B cell (primary cell): ENCODE measurements at regions not wholly inside any gene's neighbourhood (a gene's known extent, or its start where the extent isn't known, plus 50 kb on each side); places are given as distances from the start of the nearest gene placed in this dataset.

Experiments used
- ATAC-seq: fragments of 200-7000 bp; cut with Tn5 transposase; one replicate; pipeline ENCODE4 v1.10.0; 2021; ENCODE audit warnings: low read depth, mild to moderate bottlenecking, moderate number of reproducible peaks, moderate library complexity
- CTCF ChIA-PET: fragments of 350-600 bp; sonication (Branson Sonifier 250); formaldehyde crosslinking; loops from one replicate; lab custom pipeline; 2021; ENCODE audit warnings: antibody characterized with exemption, inconsistent platforms; lab: Charles Lee
- POLR2A ChIA-PET: fragments of 350-600 bp; sonication (Branson Sonifier 250); formaldehyde crosslinking; loops from one replicate; lab custom pipeline; 2021; ENCODE audit warnings: antibody characterized with exemption; lab: Charles Lee
- DNase-seq: peaks from one replicate; pipeline ENCODE4 v3.0.0; 2013
- H2AFZ ChIP-seq: 2 replicates; pipeline ENCODE4 v1.6.1; 2012; ENCODE audit warnings: mild to moderate bottlenecking, low read depth, low read length; ENCODE audit not compliant: insufficient read depth, poor library complexity, severe bottlenecking
- H3K27ac ChIP-seq, 2 donors: 1 replicate in 1 of 2; 2 replicates in 1 of 2; pipeline ENCODE4 v1.5.1; 2012 to 2013; ENCODE audit warnings: low read length in 2 of 2, mild to moderate bottlenecking in 2 of 2, moderate library complexity in 1 of 2
- H3K27me3 ChIP-seq, 4 experiments: fragments of 200-600 bp in 1 of 4; sonication (generic) in 1 of 4; replicated peaks in 1 of 4; 1 replicate in 2 of 4; 2 replicates in 2 of 4; pipeline versions ENCODE4 v1.6.1 to v1.7.0; 2013 to 2016; ENCODE audit warnings: low read length in 3 of 4, mild to moderate bottlenecking in 2 of 4, mixed read lengths in 1 of 4, moderate library complexity in 1 of 4; ENCODE audit not compliant: insufficient read depth in 4 of 4, control insufficient read depth in 3 of 4; ENCODE audit errors: control extremely low read depth in 1 of 4
- H3K36me3 ChIP-seq, 2 experiments: replicated peaks in 1 of 2; 1 replicate in 1 of 2; 2 replicates in 1 of 2; pipeline versions ENCODE4 v1.6.1 to v1.7.1; 2013; ENCODE audit warnings: low read length in 1 of 2; ENCODE audit not compliant: insufficient read depth in 2 of 2, control insufficient read depth in 1 of 2; ENCODE audit errors: control extremely low read depth in 1 of 2, extremely low read depth in 1 of 2
- H3K4me1 ChIP-seq, 2 donors: fragments of 200-600 bp in 1 of 2; sonication (generic) in 1 of 2; 1 replicate in 1 of 2; 2 replicates in 1 of 2; pipeline versions ENCODE4 v1.5.1 to v1.6.1; 2013 to 2017; ENCODE audit warnings: low read length in 2 of 2; ENCODE audit not compliant: control insufficient read depth in 2 of 2, insufficient read depth in 2 of 2
- H3K4me2 ChIP-seq: replicated peaks from 2 replicates; pipeline ENCODE3; 2012; ENCODE audit warnings: mild to moderate bottlenecking, low read depth, low read length; ENCODE audit not compliant: poor library complexity, severe bottlenecking
- H3K4me3 ChIP-seq, 5 experiments: fragments of 200-600 bp in 1 of 5; sonication (generic) in 1 of 5; 1 replicate in 3 of 5; 2 replicates in 2 of 5; pipeline versions ENCODE4 v1.5.1 to v1.7.0; 2011 to 2016; ENCODE audit warnings: low read length in 4 of 5, mild to moderate bottlenecking in 4 of 5, low read depth in 2 of 5, control low read depth in 1 of 5, moderate library complexity in 1 of 5; ENCODE audit not compliant: insufficient read depth in 1 of 5; ENCODE audit errors: control extremely low read depth in 1 of 5, extremely low read depth in 1 of 5
- H3K79me2 ChIP-seq: fragments of 200-600 bp; sonication (generic); one replicate; pipeline ENCODE4 v1.6.0; 2016; ENCODE audit warnings: low read length; ENCODE audit not compliant: control insufficient read depth, insufficient read depth
- H3K9ac ChIP-seq: fragments of 200-600 bp; sonication (generic); 2 replicates; pipeline ENCODE4 v1.6.1; 2017; ENCODE audit warnings: mild to moderate bottlenecking, low read length, moderate library complexity
- H3K9me3 ChIP-seq, 3 donors: one replicate each; pipeline versions ENCODE4 v1.6.1 to v1.7.1; 2013; ENCODE audit warnings: low read length in 2 of 3; ENCODE audit not compliant: control insufficient read depth in 2 of 3, insufficient read depth in 1 of 3; ENCODE audit errors: control extremely low read depth in 1 of 3
- H4K20me1 ChIP-seq: 2 replicates; pipeline ENCODE4 v1.6.0; 2012; ENCODE audit warnings: mild to moderate bottlenecking, low read length; ENCODE audit not compliant: insufficient read depth, control insufficient read depth, poor library complexity, severe bottlenecking
- H3K27ac Mint-ChIP-seq: one replicate; pipeline ENCODE4 v1.8.0; 2021; ENCODE audit warnings: mixed read lengths
- H3K27me3 Mint-ChIP-seq: one replicate; pipeline ENCODE4 v1.8.0; 2021; ENCODE audit warnings: mixed read lengths
- H3K4me1 Mint-ChIP-seq: one replicate; pipeline ENCODE4 v1.8.0; 2021; ENCODE audit warnings: mixed read lengths
- H3K4me3 Mint-ChIP-seq: one replicate; pipeline ENCODE4 v1.8.0; 2021; ENCODE audit warnings: mixed read lengths
- H3K9me3 Mint-ChIP-seq: one replicate; pipeline ENCODE4 v1.8.0; 2022; ENCODE audit warnings: mixed read lengths; ENCODE audit not compliant: insufficient read depth
- CTCF ChIP-seq: fragments of 200-600 bp; IDR thresholded peaks from one replicate; pipeline ENCODE4 v1.8.0; 2022; ENCODE audit warnings: antibody characterized with exemption, mild to moderate bottlenecking
- EZH2 ChIP-seq: IDR thresholded peaks from 2 replicates; pipeline ENCODE4 v1.6.1; 2012; ENCODE audit warnings: borderline replicate concordance, low read depth, mild to moderate bottlenecking, moderate library complexity, low read length; ENCODE audit not compliant: insufficient read depth, poor library complexity, severe bottlenecking
- WGBS: methylation state at CpG from one replicate; pipeline ENCODE4 v1.1.5; 2013; ENCODE audit warnings: missing lambda C conversion rate; ENCODE audit not compliant: insufficient coverage; 5-methylcytosine and 5-hydroxymethylcytosine counted together
- intact Hi-C: fragments of 100-400 bp; cut with micrococcal nuclease; formaldehyde crosslinking; loops from one replicate; pipeline ENCODE4 v1.10.0; 2022

- WGBS, result no CpG with 5 or more reads among the region's 3 CpGs
- Histone ChIP-seq H3K4me2 (peak overlapping the region; percentile 9), H3K36me3 (no peaks in the 10 kb centered on the region), H3K27me3 (peaks cover 0 to 20% (median 10%) of the 10 kb centered on the region in 4 experiments), H3K4me3 (no peak overlapping the region), H4K20me1 (no peaks in the 10 kb centered on the region), H3K9ac (no peak overlapping the region), H2AFZ (no peak overlapping the region), H3K4me1 (peaks cover 11 to 15% of the 10 kb centered on the region in 2 donors), H3K79me2 (no peaks in the 10 kb centered on the region), H3K27ac (no peak overlapping the region), H3K9me3 (no peaks in the 10 kb centered on the region)
- H3K4me1 Mint-ChIP-seq, result peaks cover 15% of the 10 kb centered on the region
- DNase-seq, result no peak
- H3K9me3 Mint-ChIP-seq, result no peaks in the 10 kb centered on the region
- H3K4me3 Mint-ChIP-seq, result peak overlapping the region; percentile 0
- no peak overlapping the region for H3K27ac Mint-ChIP-seq
- peaks cover 45% of the 10 kb centered on the region for H3K27me3 Mint-ChIP-seq
- no peak for TF ChIP-seq CTCF
- TF ChIP-seq EZH2, result no peak
- POLR2A ChIA-PET, result no interaction called here
- CTCF ChIA-PET, result no interaction called here
- intact Hi-C loops, result no loop called here
- no peak for ATAC-seq
Observed at GRCh38 chr9:117815948-117816347, 111.7 kb downstream of the TLR4 start.

- ATAC-seq, result no peak
- Histone ChIP-seq H2AFZ (no peak overlapping the region), H3K79me2 (no peaks in the 10 kb centered on the region), H3K4me3 (no peak overlapping the region), H3K36me3 (no peaks in the 10 kb centered on the region), H3K4me1 (peaks cover 23 to 24% of the 10 kb centered on the region in 2 donors), H3K27ac (no peak overlapping the region), H3K9me3 (no peaks in the 10 kb centered on the region), H4K20me1 (no peaks in the 10 kb centered on the region), H3K4me2 (no peak overlapping the region), H3K9ac (no peak overlapping the region), H3K27me3 (peaks cover 0 to 35% (median 5%) of the 10 kb centered on the region in 4 experiments)
- WGBS, result 100% methylated on average over 1 of the region's 2 CpGs
- no peaks in the 10 kb centered on the region for H3K9me3 Mint-ChIP-seq
- ChIA-PET CTCF (interaction anchor here (1.0 kb wide), 1 partner anchor 8 kb away, joined by 3 read pairs; no protein-coding TSS in a partner anchor), POLR2A (no interaction called here)
- intact Hi-C loops, result loop anchor here (2.0 to 10.0 kb wide), 2 partner anchors 19 to 107 kb away; no protein-coding TSS in a partner anchor
- no peak overlapping the region for H3K27ac Mint-ChIP-seq
- no peak for DNase-seq
- TF ChIP-seq EZH2 (no peak), CTCF (no peak)
- H3K4me3 Mint-ChIP-seq, result no peak overlapping the region
- H3K4me1 Mint-ChIP-seq, result peaks cover 28% of the 10 kb centered on the region
- H3K27me3 Mint-ChIP-seq, result peaks cover 42% of the 10 kb centered on the region
Observed at GRCh38 chr9:117821954-117822353, 117.8 kb downstream of the TLR4 start.
